ENCODE measurements at regions not wholly inside any gene's neighbourhood (a gene's known extent, or its start where the extent isn't known, plus 50 kb on each side); places are given as distances from the start of the nearest gene placed in this dataset.

DNA sequence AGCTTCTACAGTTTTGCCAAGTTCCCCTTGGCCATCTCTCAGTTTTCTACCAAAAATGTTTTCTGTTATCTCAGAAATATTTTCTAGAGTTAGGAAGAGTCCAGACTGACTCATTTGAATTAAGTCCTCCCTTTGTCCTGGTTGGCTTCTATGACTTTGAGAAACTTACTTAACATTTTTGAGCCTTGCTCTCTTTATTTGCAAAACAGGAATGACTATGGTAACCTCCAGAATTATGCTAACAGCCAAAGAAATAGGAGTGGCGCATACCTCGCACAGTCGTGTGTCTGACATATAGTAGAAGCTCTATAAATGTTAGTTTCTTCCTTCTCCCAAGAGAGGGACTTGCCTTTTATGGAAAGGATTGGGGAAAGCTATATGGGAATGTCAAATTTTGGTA, 841.1 kb downstream of the TSN start:
- FAIRE-seq: no peak
- Histone ChIP-seq H3K27me3 (ENCODE audit: control insufficient read depth, insufficient read depth, low read length) (no peaks in the 10 kb centered on the region), H3K4me3 (ENCODE audit: low read length in 3 of 3) (no peak overlapping the region), H3K27ac (ENCODE audit: low read depth in 2 of 2, low read length in 2 of 2) (no peak overlapping the region), H3K4me1 (ENCODE audit: control insufficient read depth in 2 of 3, insufficient read depth in 2 of 3, low read depth in 1 of 3, low read length in 3 of 3) (no peaks in the 10 kb centered on the region), H3K36me3 (ENCODE audit: control insufficient read depth in 2 of 3, insufficient read depth in 3 of 3, low read length in 3 of 3) (no peaks in the 10 kb centered on the region), H3K9me3 (ENCODE audit: control insufficient read depth in 2 of 3, insufficient read depth in 1 of 3, low read length in 3 of 3) (no peaks in the 10 kb centered on the region), H3K9ac (ENCODE audit: low read length in 3 of 3) (no peak overlapping the region)
- TF ChIP-seq CTCF (IDR thresholded peaks at IDR 0.05; ENCODE audit: borderline replicate concordance, extremely low read depth, insufficient read depth): no peak
- no peak for DNase-seq
- intact Hi-C loops (cut with DNase I): no loop called here

GRCh38 chr2:122598784-122599183, 843.3 kb downstream of the TSN start:
- intact Hi-C loops (cut with DNase I): no loop called here
- Histone ChIP-seq H3K27ac (ENCODE audit: low read depth in 2 of 2, low read length in 2 of 2) (no peak overlapping the region), H3K4me1 (ENCODE audit: control insufficient read depth in 2 of 3, insufficient read depth in 2 of 3, low read depth in 1 of 3, low read length in 3 of 3) (no peaks in the 10 kb centered on the region), H3K4me3 (ENCODE audit: low read length in 3 of 3) (no peak overlapping the region), H3K9me3 (ENCODE audit: control insufficient read depth in 2 of 3, insufficient read depth in 1 of 3, low read length in 3 of 3) (no peaks in the 10 kb centered on the region), H3K27me3 (ENCODE audit: control insufficient read depth, insufficient read depth, low read length) (no peaks in the 10 kb centered on the region), H3K9ac (ENCODE audit: low read length in 3 of 3) (no peak overlapping the region), H3K36me3 (ENCODE audit: control insufficient read depth in 2 of 3, insufficient read depth in 3 of 3, low read length in 3 of 3) (no peaks in the 10 kb centered on the region)
- TF ChIP-seq CTCF (IDR thresholded peaks at IDR 0.05; ENCODE audit: borderline replicate concordance, extremely low read depth, insufficient read depth): no peak
- DNase-seq (no peak), FAIRE-seq (no peak)

GRCh38 chr2:122610948-122611609, 855.6 kb downstream of the TSN start:
- DNase-seq: no peak
- Histone ChIP-seq H3K27me3 (ENCODE audit: control insufficient read depth, insufficient read depth, low read length) (no peaks in the 10 kb centered on the region), H3K4me3 (ENCODE audit: low read length in 3 of 3) (no peak overlapping the region), H3K27ac (ENCODE audit: low read depth in 2 of 2, low read length in 2 of 2) (no peak overlapping the region), H3K36me3 (ENCODE audit: control insufficient read depth in 2 of 3, insufficient read depth in 3 of 3, low read length in 3 of 3) (no peaks in the 10 kb centered on the region), H3K9ac (ENCODE audit: low read length in 3 of 3) (no peak overlapping the region), H3K9me3 (ENCODE audit: control insufficient read depth in 2 of 3, insufficient read depth in 1 of 3, low read length in 3 of 3) (no peaks in the 10 kb centered on the region), H3K4me1 (ENCODE audit: control insufficient read depth in 2 of 3, insufficient read depth in 2 of 3, low read depth in 1 of 3, low read length in 3 of 3) (no peaks in the 10 kb centered on the region)
- no peak for TF ChIP-seq CTCF (IDR thresholded peaks at IDR 0.05; ENCODE audit: borderline replicate concordance, extremely low read depth, insufficient read depth)
- FAIRE-seq: no peak
- intact Hi-C loops (cut with DNase I): no loop called here

DNA sequence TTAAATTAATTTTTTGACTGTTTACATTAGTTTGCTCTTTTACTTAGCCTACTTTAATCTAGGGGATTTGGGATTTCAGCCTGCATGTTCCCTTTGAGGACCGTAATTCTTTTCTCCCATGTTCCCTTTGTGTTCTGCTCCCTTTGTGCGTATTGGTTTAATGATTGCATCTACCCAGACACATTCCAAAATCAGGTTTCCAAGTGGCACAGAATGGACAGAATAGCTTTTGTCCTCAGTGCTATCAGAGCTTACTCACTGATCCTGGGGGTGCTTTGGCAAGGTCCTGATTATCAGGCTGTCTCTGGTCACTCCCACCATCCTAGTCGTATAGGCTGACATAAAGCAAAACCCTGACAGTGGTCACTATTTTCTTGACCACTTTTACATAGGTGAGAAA, 867.5 kb downstream of the TSN start:
- DNase-seq: no peak
- H3K9ac ChIP-seq (ENCODE audit: low read length in 3 of 3): no peak overlapping the region
- H3K27me3 ChIP-seq (ENCODE audit: control insufficient read depth, insufficient read depth, low read length): no peaks in the 10 kb centered on the region
- no peak for FAIRE-seq
- intact Hi-C loops (cut with DNase I): no loop called here
- H3K36me3 ChIP-seq (ENCODE audit: control insufficient read depth in 2 of 3, insufficient read depth in 3 of 3, low read length in 3 of 3): no peaks in the 10 kb centered on the region
- no peaks in the 10 kb centered on the region for H3K4me1 ChIP-seq (ENCODE audit: control insufficient read depth in 2 of 3, insufficient read depth in 2 of 3, low read depth in 1 of 3, low read length in 3 of 3)
- no peak overlapping the region for H3K27ac ChIP-seq (ENCODE audit: low read depth in 2 of 2, low read length in 2 of 2)
- TF ChIP-seq CTCF (IDR thresholded peaks at IDR 0.05; ENCODE audit: borderline replicate concordance, extremely low read depth, insufficient read depth): no peak
- H3K4me3 ChIP-seq (ENCODE audit: low read length in 3 of 3): no peak overlapping the region
- no peaks in the 10 kb centered on the region for H3K9me3 ChIP-seq (ENCODE audit: control insufficient read depth in 2 of 3, insufficient read depth in 1 of 3, low read length in 3 of 3)
